ENCODE measurements at regions not wholly inside any gene's neighbourhood (a gene's known extent, or its start where the extent isn't known, plus 50 kb on each side); places are given as distances from the start of the nearest gene placed in this dataset.

DNA sequence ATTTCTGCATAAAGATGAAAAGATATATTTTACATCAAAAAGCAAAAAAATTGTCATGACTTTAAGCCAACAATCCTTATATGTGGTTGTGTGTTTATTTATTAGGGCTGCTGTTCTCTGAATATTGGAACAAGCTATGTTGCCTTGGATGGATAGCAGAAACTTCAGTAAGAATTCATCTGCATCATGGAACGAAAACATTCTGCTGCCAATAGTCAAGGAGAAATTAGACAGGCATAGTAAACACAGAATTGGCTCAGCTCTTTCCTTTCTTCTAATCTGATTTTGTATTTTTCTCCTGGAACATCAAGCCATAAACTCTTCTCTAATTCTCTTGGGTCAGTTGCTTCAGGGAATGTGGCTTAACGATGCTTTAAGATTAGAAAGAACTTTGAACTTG is 1257.0 kb downstream of the NLGN4X start:
- ChIA-PET CTCF (no interaction called here), POLR2A (no interaction called here)
- DNase-seq (ENCODE audit: extremely low spot score), result no peak
- TF ChIP-seq ARNT (IDR thresholded peaks at IDR 0.05), result no peak
- no peak for TF ChIP-seq HDGF (IDR thresholded peaks at IDR 0.05; ENCODE audit: borderline replicate concordance)
- no peak for TF ChIP-seq ELF4 (IDR thresholded peaks at IDR 0.05)
- no peak for TF ChIP-seq BHLHE40 (IDR thresholded peaks at IDR 0.05; ENCODE audit: borderline replicate concordance)
- TF ChIP-seq, protein P1, sequence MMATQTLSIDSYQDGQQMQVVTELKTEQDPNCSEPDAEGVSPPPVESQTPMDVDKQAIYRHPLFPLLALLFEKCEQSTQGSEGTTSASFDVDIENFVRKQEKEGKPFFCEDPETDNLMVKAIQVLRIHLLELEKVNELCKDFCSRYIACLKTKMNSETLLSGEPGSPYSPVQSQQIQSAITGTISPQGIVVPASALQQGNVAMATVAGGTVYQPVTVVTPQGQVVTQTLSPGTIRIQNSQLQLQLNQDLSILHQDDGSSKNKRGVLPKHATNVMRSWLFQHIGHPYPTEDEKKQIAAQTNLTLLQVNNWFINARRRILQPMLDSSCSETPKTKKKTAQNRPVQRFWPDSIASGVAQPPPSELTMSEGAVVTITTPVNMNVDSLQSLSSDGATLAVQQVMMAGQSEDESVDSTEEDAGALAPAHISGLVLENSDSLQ (IDR thresholded peaks at IDR 0.05), result no peak
- TF ChIP-seq SP1 (IDR thresholded peaks at IDR 0.05), result no peak
- no peak for TF ChIP-seq LEF1 (IDR thresholded peaks at IDR 0.05; ENCODE audit: borderline replicate concordance)
- TF ChIP-seq FOXK2 (IDR thresholded peaks at IDR 0.05), result no peak

DNA sequence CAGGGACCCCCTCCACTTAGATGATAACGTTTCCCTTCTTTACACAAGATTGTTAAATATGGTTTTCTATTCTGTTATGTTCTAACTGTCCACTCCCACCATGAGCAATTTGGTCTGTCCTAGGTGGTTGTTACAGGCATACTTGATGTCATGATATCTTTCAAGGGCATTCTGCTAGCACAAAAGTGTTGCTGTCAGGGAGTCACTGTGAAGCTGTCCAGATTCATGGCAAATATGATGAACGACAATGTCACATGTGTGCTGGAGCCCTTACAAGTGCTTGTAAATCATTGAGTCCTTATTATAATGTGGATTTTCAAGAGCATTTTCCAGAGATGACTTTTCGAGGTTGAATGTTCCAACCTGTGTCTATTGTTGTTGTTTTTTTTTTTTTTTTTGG is 1250.7 kb upstream of the PRKX start:
- TF ChIP-seq, protein P1 (IDR thresholded peaks at IDR 0.05), result no peak
- TF ChIP-seq L3MBTL2 (conservative IDR thresholded peaks at IDR 0.05), result no peak
- TF ChIP-seq HDGF (IDR thresholded peaks at IDR 0.05; ENCODE audit: borderline replicate concordance), result no peak
- TF ChIP-seq SP1 (IDR thresholded peaks at IDR 0.05), result no peak
- no peak for TF ChIP-seq NFRKB (IDR thresholded peaks at IDR 0.05)
- TF ChIP-seq SUZ12 (IDR thresholded peaks at IDR 0.05), result no peak
- no peak for TF ChIP-seq FOXA1 (IDR thresholded peaks at IDR 0.05)
- no peak for TF ChIP-seq CTBP1 (IDR thresholded peaks at IDR 0.05; ENCODE audit: borderline replicate concordance)
- no peak for TF ChIP-seq ARNT (IDR thresholded peaks at IDR 0.05)
- TF ChIP-seq FOXK2 (IDR thresholded peaks at IDR 0.05), result no peak
- no peak for TF ChIP-seq ZNF384 (IDR thresholded peaks at IDR 0.05)
- no peak for TF ChIP-seq TARDBP (IDR thresholded peaks at IDR 0.05)
- TF ChIP-seq FOXM1 (IDR thresholded peaks at IDR 0.05; ENCODE audit: borderline replicate concordance), result no peak
- TF ChIP-seq LEF1 (IDR thresholded peaks at IDR 0.05; ENCODE audit: borderline replicate concordance), result no peak
- TF ChIP-seq BHLHE40 (IDR thresholded peaks at IDR 0.05; ENCODE audit: borderline replicate concordance), result no peak
- no peak for TF ChIP-seq ELF4 (IDR thresholded peaks at IDR 0.05)
- ChIA-PET POLR2A (no interaction called here), CTCF (no interaction called here)
- no peak for DNase-seq (ENCODE audit: extremely low spot score)

DNA sequence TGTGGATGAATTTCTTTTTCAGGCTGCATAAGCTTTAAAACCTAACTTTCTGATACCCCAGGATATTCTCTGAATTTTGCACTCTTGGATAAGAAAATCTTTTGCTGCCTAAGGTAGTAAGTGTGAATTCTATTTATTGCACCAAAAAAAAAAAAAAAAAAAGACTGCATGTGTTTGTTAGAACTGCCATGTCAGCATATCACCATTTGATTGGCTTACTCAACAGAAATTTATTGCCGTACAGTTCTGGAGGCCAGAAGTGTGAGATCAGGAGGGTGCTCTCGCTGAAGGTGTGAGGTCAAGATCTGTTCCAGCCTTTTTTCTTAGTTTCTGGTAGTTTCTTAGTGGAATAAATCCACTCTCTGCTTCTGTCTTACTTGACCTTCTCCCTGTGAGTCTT is 1250.0 kb upstream of the PRKX start:
- ChIA-PET CTCF (no interaction called here), POLR2A (no interaction called here)
- TF ChIP-seq ZNF384 (IDR thresholded peaks at IDR 0.05), result no peak
- TF ChIP-seq L3MBTL2 (conservative IDR thresholded peaks at IDR 0.05), result no peak
- TF ChIP-seq NFRKB (IDR thresholded peaks at IDR 0.05), result no peak
- TF ChIP-seq SP1 (IDR thresholded peaks at IDR 0.05), result no peak
- TF ChIP-seq FOXM1 (IDR thresholded peaks at IDR 0.05; ENCODE audit: borderline replicate concordance), result no peak
- TF ChIP-seq, protein P1 (IDR thresholded peaks at IDR 0.05), result no peak
- TF ChIP-seq TARDBP (IDR thresholded peaks at IDR 0.05), result no peak
- no peak for DNase-seq (ENCODE audit: extremely low spot score)

DNA sequence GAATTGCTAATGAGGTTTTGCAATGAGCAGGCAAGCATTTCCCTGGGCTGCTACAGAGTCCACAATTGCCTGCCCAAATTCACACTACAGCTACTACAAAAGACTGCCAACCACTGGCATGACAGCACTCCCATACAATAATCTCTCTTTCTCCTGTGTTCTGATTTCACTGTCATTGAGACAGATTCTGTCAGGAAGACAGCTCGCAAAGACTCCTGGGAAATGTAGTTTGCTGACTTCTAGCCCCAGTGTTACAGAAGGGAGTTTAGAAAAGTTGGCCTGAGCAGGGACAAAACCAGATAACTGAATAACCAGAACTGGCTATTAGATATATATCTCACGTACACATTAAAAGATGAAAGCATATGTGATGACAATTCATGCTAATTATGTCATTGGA is 1231.3 kb upstream of the PRKX start:
- no peak for TF ChIP-seq SP1 (IDR thresholded peaks at IDR 0.05)
- CTCF ChIA-PET, result no interaction called here
- DNase-seq (ENCODE audit: extremely low spot score), result no peak
- POLR2A ChIA-PET, result no interaction called here

DNA sequence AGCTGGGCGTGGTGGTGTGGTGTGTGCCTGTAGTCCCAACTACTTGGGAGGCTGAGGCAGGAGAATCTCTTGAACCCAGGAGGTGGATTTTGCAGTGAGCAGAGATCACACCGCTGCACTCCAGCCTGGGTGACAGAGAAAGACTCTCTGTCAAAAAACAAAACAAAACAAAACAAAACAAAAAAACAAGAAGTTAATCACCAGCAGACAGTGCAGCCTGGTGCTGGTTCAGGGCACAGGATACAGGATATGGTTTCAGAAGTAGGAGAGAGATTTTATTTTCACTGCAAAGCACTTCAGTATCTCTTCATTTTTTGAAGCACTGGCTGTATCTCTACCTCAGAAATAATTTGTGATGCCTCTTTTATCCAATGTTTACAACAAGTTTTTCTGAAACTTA is 1222.9 kb upstream of the PRKX start:
- TF ChIP-seq FOXA1 (IDR thresholded peaks at IDR 0.05) (no peak), ARNT (IDR thresholded peaks at IDR 0.05) (no peak), BHLHE40 (IDR thresholded peaks at IDR 0.05; ENCODE audit: borderline replicate concordance) (no peak), FOXM1 (IDR thresholded peaks at IDR 0.05; ENCODE audit: borderline replicate concordance) (no peak), SP1 (IDR thresholded peaks at IDR 0.05) (no peak), CTBP1 (IDR thresholded peaks at IDR 0.05; ENCODE audit: borderline replicate concordance) (no peak)
- TF ChIP-seq, protein P1 (IDR thresholded peaks at IDR 0.05), result no peak
- ChIA-PET CTCF (no interaction called here), POLR2A (no interaction called here)
- no peak for DNase-seq (ENCODE audit: extremely low spot score)

DNA sequence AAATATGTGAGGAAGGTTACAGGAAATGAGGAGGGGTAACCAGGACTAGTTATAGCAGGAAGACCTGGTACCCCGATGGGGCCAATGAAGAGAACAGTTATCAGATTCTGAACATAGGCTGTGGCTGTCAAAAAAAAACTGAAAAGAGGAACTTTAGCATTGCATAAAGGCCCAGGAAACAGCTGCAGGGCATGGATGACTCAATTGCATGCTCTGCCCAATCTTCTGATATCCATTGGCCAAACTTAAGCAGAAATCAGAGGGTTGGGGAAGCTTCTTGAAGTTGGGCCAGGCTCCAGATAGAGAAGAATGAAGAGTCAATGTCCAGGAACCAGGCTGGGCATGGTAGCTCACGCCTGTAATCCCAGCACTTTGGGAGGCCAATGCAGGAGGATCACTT is 1222.4 kb upstream of the PRKX start:
- TF ChIP-seq LEF1 (IDR thresholded peaks at IDR 0.05; ENCODE audit: borderline replicate concordance) (no peak), FOXK2 (IDR thresholded peaks at IDR 0.05) (no peak), CTBP1 (IDR thresholded peaks at IDR 0.05; ENCODE audit: borderline replicate concordance) (no peak), L3MBTL2 (conservative IDR thresholded peaks at IDR 0.05) (no peak), ARNT (IDR thresholded peaks at IDR 0.05) (no peak), SUZ12 (IDR thresholded peaks at IDR 0.05) (no peak), HDGF (IDR thresholded peaks at IDR 0.05; ENCODE audit: borderline replicate concordance) (no peak)
- TF ChIP-seq, protein P1 (IDR thresholded peaks at IDR 0.05), result no peak
- POLR2A ChIA-PET, result no interaction called here
- DNase-seq (ENCODE audit: extremely low spot score), result no peak
- CTCF ChIA-PET, result no interaction called here
